HG02981 (cell line): ENCODE measurements at regions not wholly inside any gene's neighbourhood (a gene's known extent, or its start where the extent isn't known, plus 50 kb on each side); places are given as distances from the start of the nearest gene placed in this dataset.
A peak's percentile ranks its signal among the peaks of the same experiment; 100 is the strongest.
"Not testable (repeated sequence)": the region's sequence is repeated elsewhere in the genome, so short reads cannot be mapped to it uniquely, and the experiment has no call there.

Experiments used
- ATAC-seq: cut with Tn5 transposase; IDR thresholded peaks from one replicate; pipeline ENCODE4 v1.9.1; 2021; ENCODE audit warnings: mild to moderate bottlenecking, moderate library complexity; ENCODE audit not compliant: unreplicated experiment

GRCh38 chr13:58953638-58954037 is 1210.1 kb downstream of the DIAPH3 start:
- peak; percentile 83 for ATAC-seq

- peak; percentile 44 for ATAC-seq
Measured at GRCh38 chr13:58955546-58956385, 1208.0 kb downstream of the DIAPH3 start.

GRCh38 chr13:58958097-58958496 is 1205.6 kb downstream of the DIAPH3 start:
- ATAC-seq = not testable (repeated sequence)

DNA sequence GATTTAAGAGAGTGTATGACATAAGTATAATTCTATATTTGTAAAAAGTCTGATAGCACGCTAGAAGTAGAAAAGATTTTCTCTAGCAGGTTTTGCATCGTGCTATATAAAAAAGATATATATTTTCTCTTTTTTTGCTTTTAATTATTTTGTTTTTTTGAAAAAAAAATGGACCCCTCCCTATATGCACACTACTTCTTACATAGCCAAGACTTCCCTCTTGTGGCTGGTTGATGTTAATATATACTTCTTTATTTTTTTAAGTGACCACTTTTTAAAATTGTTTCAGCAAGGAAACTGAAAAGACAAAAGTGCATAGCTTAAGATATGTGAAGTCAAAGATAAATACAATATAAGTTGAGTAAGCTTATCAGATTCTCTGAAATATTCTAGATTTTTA is 1202.8 kb downstream of the DIAPH3 start:
- peak; percentile 42 for ATAC-seq

- no peak for ATAC-seq
Measured at GRCh38 chr13:58963321-58963720, 1200.4 kb downstream of the DIAPH3 start.

GRCh38 chr13:58964048-58964447 is 1199.7 kb downstream of the DIAPH3 start:
- ATAC-seq = no peak

- no peak for ATAC-seq
Measured at GRCh38 chr13:58977085-58977484, 1186.6 kb downstream of the DIAPH3 start.

DNA sequence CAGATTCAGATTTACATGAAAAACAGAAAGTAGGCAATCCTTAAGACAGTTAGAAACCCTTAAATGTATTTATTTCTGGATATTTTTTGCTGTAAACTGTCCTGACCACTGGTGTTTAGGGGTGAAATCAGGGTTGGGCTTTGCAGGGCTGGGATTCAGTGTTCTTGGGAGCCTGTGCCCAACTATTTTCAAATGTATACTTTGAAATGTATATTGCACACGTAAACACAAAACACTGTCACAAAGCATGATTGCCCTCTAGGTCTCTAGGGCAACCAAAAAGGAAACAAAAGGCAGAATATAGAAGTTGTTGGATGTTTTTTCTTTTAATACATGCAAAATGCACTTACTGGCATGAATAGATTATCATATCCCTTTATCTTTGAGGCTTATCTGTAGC is 1185.4 kb downstream of the DIAPH3 start:
- no peak for ATAC-seq

- no peak for ATAC-seq
Measured at GRCh38 chr13:58979851-58980250, 1183.9 kb downstream of the DIAPH3 start.

DNA sequence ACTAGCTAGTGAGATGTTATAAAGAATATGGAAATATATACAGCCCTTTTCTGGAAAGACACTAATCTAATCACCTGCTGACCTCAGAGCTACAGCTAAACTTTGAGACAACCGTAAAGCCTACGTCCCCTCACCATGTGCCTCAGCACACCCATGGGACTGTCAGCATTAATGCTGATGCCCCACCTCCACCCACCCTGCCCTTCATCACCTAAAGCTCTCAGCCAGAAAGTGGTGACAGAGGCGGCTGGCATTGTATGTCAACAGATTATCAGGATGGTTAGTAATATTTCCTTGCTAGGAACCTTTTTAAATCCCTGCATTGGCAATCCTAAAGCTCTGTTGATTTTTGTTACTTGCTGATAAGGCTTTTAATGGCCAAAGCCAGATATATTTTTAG is 1177.9 kb downstream of the DIAPH3 start:
- ATAC-seq = no peak

GRCh38 chr13:58989556-58989955 is 1174.2 kb downstream of the DIAPH3 start:
- no peak for ATAC-seq

DNA sequence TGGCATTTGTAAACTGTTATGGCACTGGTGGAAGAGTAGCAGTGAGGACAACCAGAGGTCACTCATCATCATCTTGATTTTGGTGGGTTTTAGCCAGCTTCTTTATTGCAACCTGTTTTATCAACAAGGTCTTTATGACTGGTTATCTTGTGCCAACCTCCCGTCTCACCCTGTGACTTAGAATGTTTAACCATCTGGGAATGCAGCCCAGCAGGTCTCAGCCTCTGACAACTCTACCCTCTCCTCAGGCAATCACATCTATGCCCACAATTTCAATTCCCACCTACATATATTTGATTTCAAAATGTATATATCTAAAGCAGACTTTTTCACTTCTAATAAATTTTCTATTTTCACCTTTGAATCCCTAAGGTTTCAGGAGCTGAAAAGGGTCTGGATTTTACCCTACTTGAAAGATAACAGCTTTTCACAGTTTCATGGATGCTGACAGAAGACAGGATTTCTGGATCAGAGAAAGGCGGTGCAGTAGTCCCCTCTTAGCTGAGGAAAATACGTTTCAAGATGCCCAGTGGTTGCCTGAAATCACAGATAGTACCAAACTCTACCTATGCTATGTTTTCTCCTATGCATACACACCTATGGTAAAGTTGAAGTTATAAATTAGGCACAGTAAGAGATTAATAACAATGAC is 1171.8 kb downstream of the DIAPH3 start:
- no peak for ATAC-seq

GRCh38 chr13:58992478-58993042 is 1171.2 kb downstream of the DIAPH3 start:
- no peak for ATAC-seq

DNA sequence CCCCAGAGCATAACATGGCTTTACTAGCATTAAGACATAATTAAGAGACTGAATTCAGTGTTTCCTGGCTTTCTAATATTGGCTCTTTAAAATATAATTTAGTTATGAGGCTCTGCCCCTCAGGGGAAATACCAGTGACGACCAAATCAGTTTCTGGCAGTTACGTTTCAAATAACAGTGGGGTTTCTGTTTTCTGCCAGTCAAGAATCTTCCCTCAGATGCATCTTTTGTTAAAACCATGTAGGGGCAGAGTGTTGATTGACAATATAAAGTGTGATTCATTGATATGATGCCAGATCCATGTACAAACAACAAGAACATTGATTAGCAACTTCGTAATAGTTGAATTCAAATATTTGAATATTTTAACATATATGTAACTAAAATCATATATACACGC is 1169.7 kb downstream of the DIAPH3 start:
- no peak for ATAC-seq

- ATAC-seq = no peak
Measured at GRCh38 chr13:58994777-58995176, 1169.0 kb downstream of the DIAPH3 start.

DNA sequence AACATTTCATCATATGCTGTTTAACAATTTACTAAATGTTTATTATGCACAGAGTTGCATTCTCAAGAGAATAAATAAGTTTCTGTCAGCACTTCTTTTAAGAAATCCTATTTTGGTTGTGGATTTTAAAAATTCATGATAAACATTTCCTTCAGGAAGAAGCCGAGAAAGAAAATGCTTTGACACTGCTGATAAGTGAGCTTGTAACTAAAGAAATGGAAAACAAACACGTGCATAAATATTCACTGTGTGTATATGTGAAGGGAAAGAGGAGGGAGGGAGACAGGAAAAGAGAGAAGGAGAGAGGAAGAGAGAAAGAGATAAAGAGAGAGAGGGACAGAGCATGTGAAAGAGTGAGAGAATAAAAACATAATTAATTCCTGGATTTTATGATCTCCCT is 1165.0 kb downstream of the DIAPH3 start:
- no peak for ATAC-seq

DNA sequence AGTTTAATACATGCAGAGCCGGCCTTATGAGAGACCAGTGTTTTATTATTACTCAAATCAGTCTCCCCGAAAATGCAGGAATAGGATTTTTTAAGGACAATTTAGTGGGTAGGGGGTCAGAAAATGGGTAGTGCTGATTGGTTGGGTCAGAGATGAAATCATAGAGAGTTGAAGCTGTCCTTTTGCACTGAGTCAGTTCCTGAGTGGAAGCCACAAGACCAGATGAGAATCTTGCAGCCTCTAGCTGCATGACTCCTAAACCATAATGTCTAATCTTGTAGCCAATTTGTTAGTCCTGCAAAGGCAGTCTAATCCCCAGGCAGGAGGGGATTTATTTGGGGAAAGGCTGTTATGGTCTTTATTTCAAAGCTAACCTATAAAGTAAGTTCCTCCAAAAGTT is 1163.9 kb downstream of the DIAPH3 start:
- ATAC-seq = no peak

DNA sequence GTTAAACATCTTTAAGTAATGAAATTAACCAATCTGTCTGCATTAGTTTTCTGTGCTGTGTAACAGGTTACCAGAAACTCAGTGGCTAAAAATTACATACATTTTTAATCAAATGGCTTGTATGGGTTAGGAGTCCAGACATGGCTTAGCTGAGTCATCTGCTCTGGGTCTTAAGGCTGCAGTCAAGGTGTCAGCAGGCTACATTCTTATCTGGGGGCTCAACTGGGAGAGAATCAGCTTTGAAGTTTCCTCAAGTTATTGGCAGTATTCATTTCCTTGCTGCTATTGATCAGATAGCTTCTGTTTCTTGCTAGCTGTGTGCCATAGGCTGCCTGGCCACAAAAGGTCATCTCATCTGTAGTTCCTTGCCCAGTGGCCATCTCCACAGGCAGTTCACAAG is 1163.0 kb downstream of the DIAPH3 start:
- no peak for ATAC-seq

DNA sequence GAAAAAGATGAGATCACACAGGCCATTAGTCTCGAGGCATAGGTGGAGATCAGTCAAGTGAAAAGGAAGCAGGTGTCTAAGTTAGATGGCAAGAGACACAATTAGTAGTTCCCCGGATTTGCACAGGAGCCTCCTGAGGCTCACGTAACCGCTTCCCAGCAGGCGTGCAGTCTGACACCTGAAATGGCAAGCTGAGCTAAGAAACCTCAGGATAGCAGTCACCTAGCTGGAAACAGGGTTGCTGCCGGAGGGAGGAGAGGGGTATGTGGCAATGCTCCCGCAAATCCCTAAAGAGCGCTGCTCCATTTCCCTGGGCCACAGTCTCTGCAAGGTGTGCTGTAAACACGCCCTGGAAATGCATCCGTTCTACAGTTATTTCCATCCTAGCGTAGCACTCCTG is 1151.0 kb downstream of the DIAPH3 start:
- no peak for ATAC-seq

DNA sequence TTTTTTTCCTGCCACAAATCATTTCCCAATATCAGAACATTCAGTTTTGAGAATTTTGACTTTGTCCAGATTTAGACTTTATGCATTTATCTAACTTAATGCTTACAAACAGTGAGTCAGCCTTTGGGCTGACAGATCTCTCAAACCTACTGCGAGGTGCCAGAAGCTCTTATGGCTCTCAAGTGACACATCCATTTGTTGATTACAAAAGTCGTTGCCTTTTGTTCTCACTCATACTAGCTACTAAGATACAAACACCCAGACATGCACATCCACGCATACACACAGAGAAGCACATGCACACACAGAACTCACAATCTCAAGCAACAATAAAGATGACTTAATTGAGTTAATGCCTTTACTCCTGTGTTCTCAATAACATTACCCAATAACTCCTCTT is 1147.5 kb downstream of the DIAPH3 start:
- no peak for ATAC-seq

GRCh38 chr13:59024434-59024833 is 1139.3 kb downstream of the DIAPH3 start:
- no peak for ATAC-seq

DNA sequence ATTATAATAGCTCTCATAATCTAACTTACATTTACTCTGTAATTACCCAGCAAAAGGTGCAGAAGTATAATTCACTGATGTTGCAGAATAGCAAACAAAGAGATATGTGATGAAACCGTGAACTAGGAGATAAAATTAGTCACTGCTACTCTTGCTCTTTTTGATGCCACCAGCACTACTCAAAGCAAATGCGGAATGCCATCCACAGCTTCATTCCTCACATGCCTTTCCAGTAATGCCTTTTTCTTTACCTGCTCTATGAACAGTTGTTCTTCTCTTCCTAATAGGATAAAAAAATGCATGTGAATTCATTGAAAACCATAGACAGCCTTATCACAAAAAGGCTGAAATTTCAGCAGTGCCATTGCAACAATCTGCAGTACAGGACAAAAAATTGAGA is 1129.5 kb downstream of the DIAPH3 start:
- no peak for ATAC-seq
